Esophagus squamous epithelium (tissue), 4 donors: ENCODE measurements at regions not wholly inside any gene's neighbourhood (a gene's known extent, or its start where the extent isn't known, plus 50 kb on each side); places are given as distances from the start of the nearest gene placed in this dataset.

Experiments used
- POLR2A ChIP-seq, 4 donors: fragments of 450-650 bp; IDR thresholded peaks; one replicate each; pipeline ENCODE4 v1.6.1; 2017; ENCODE audit warnings: antibody characterized with exemption in 4 of 4, mild to moderate bottlenecking in 4 of 4, moderate library complexity in 3 of 4
- TF ChIP-seq, protein P1 (sequence below), 6 experiments: fragments of 450-650 bp in 4 of 6; fragments of 200-600 bp in 2 of 6; sonication (generic) in 2 of 6; IDR thresholded peaks; one replicate each; pipeline ENCODE4 v1.5.1; 2016 to 2019; ENCODE audit warnings: antibody characterized with exemption in 6 of 6, mild to moderate bottlenecking in 4 of 6, moderate library complexity in 4 of 6

DNA sequence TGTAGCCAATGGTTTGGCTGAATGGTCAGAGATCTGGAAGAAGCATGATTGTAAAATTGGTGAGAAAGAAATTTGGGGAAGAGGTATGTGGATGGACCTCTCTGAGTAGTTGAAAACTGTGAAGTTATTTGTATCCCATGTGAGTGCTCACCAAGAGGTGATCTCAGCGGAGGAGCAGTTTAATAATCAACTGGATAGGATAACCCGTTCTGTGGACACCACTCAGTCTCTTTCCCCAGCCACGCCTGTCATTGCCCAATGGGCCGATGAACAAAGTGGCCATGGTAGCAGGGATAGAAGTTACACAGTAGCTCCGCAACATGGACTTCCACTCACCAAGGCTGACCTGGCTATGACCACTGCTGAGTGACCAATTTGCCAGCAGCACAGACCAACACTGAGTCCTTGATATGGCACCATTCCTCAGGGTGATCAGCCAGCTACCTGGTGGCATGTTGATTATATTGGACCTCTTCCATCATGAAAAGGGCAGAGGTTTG, 257.4 kb upstream of the ATXN7L3B start:
- TF ChIP-seq, protein P1, sequence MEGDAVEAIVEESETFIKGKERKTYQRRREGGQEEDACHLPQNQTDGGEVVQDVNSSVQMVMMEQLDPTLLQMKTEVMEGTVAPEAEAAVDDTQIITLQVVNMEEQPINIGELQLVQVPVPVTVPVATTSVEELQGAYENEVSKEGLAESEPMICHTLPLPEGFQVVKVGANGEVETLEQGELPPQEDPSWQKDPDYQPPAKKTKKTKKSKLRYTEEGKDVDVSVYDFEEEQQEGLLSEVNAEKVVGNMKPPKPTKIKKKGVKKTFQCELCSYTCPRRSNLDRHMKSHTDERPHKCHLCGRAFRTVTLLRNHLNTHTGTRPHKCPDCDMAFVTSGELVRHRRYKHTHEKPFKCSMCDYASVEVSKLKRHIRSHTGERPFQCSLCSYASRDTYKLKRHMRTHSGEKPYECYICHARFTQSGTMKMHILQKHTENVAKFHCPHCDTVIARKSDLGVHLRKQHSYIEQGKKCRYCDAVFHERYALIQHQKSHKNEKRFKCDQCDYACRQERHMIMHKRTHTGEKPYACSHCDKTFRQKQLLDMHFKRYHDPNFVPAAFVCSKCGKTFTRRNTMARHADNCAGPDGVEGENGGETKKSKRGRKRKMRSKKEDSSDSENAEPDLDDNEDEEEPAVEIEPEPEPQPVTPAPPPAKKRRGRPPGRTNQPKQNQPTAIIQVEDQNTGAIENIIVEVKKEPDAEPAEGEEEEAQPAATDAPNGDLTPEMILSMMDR (IDR thresholded peaks at IDR 0.05): no peak
- TF ChIP-seq POLR2A (IDR thresholded peaks at IDR 0.05): no peak
